Esophagus squamous epithelium (tissue), 4 donors: ENCODE measurements at regions not wholly inside any gene's neighbourhood (a gene's known extent, or its start where the extent isn't known, plus 50 kb on each side); places are given as distances from the start of the nearest gene placed in this dataset.

Source experiments
- CTCF ChIP-seq, 6 experiments: fragments of 450-650 bp in 4 of 6; fragments of 200-600 bp in 2 of 6; sonication (generic) in 2 of 6; IDR thresholded peaks; one replicate each; pipeline ENCODE4 v1.5.1; 2016 to 2019; ENCODE audit warnings: antibody characterized with exemption in 6 of 6, mild to moderate bottlenecking in 4 of 6, moderate library complexity in 4 of 6
- POLR2A ChIP-seq, 4 donors: fragments of 450-650 bp; IDR thresholded peaks; one replicate each; pipeline ENCODE4 v1.6.1; 2017; ENCODE audit warnings: antibody characterized with exemption in 4 of 4, mild to moderate bottlenecking in 4 of 4, moderate library complexity in 3 of 4

- TF ChIP-seq POLR2A (IDR thresholded peaks at IDR 0.05) (no peak), CTCF (IDR thresholded peaks at IDR 0.05) (no peak)
Measured at GRCh38 chr7:124349443-124349842, 316.6 kb upstream of the TMEM229A start.
